Right lobe of liver (tissue), 4 donors: ENCODE measurements at regions not wholly inside any gene's neighbourhood (a gene's known extent, or its start where the extent isn't known, plus 50 kb on each side); places are given as distances from the start of the nearest gene placed in this dataset.

Source experiments
- POLR2A ChIP-seq: fragments of 450-650 bp; IDR thresholded peaks from one replicate; pipeline ENCODE4 v1.6.1; 2017; ENCODE audit warnings: antibody characterized with exemption, mild to moderate bottlenecking
- TF ChIP-seq, protein P1 (sequence below), 4 donors: fragments of 200-600 bp in 3 of 4; fragments of 450-650 bp in 1 of 4; IDR thresholded peaks; one replicate each; pipeline versions ENCODE4 v1.5.1 to v1.8.0; 2016 to 2022; ENCODE audit warnings: antibody characterized with exemption in 4 of 4, mild to moderate bottlenecking in 2 of 4
- donor health status: DM: no; HTN: no; CAD: no.
- donor health status: DM: no; HTN: no; CAD: no.
- donor health status: DM: no; HTN: yes; CAD: no.

DNA sequence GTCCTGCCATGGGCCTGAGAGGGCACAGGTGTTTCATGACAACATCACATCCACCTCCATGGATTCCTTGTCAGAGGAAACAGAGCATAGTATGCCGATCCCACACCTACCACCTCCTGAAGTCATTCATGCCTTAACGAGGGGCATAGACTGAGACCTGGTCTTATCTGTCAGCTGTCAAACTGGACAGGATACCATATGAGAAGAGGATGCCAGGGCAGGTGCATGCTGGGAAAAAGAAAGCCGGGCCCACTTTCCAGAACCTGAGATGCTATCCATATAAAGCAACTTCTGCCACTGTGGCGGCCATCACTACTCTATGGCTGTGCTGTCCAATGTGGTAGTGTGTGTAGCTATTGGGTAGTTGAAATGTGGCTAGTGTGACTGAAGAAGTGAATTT, 116.0 kb upstream of the SIX2 start:
- TF ChIP-seq POLR2A = no peak
- TF ChIP-seq, protein P1, sequence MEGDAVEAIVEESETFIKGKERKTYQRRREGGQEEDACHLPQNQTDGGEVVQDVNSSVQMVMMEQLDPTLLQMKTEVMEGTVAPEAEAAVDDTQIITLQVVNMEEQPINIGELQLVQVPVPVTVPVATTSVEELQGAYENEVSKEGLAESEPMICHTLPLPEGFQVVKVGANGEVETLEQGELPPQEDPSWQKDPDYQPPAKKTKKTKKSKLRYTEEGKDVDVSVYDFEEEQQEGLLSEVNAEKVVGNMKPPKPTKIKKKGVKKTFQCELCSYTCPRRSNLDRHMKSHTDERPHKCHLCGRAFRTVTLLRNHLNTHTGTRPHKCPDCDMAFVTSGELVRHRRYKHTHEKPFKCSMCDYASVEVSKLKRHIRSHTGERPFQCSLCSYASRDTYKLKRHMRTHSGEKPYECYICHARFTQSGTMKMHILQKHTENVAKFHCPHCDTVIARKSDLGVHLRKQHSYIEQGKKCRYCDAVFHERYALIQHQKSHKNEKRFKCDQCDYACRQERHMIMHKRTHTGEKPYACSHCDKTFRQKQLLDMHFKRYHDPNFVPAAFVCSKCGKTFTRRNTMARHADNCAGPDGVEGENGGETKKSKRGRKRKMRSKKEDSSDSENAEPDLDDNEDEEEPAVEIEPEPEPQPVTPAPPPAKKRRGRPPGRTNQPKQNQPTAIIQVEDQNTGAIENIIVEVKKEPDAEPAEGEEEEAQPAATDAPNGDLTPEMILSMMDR (IDR thresholded peaks at IDR 0.05) = no peak
